ENCODE measurements at regions not wholly inside any gene's neighbourhood (a gene's known extent, or its start where the extent isn't known, plus 50 kb on each side); places are given as distances from the start of the nearest gene placed in this dataset.

DNA sequence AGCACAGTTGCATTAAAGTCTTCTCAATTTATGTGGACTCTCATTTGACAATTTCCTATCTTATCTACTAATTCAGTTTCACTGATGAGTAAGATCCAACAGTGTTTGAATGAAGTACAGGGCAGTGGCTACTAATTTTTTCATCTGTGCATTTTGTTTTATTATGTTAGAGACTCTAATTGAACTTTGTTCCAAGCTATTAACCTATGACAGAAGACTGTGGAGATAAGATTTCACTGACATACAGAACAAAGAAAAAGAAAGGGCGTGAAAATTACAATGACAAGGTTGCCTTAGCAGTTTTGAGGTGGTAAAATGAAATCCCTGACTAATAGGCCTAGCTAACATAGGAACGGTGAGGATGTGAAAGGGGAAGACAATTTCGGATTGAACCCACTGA lies 153.2 kb upstream of the SOX5 start:
- TF ChIP-seq, protein P1, sequence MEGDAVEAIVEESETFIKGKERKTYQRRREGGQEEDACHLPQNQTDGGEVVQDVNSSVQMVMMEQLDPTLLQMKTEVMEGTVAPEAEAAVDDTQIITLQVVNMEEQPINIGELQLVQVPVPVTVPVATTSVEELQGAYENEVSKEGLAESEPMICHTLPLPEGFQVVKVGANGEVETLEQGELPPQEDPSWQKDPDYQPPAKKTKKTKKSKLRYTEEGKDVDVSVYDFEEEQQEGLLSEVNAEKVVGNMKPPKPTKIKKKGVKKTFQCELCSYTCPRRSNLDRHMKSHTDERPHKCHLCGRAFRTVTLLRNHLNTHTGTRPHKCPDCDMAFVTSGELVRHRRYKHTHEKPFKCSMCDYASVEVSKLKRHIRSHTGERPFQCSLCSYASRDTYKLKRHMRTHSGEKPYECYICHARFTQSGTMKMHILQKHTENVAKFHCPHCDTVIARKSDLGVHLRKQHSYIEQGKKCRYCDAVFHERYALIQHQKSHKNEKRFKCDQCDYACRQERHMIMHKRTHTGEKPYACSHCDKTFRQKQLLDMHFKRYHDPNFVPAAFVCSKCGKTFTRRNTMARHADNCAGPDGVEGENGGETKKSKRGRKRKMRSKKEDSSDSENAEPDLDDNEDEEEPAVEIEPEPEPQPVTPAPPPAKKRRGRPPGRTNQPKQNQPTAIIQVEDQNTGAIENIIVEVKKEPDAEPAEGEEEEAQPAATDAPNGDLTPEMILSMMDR (IDR thresholded peaks at IDR 0.05; ENCODE audit: insufficient read depth, low read length) = no peak
- no peak overlapping the region for H3K4me3 ChIP-seq (ENCODE audit: low read depth, low read length)
- no peak for DNase-seq (ENCODE audit: low read depth)

DNA sequence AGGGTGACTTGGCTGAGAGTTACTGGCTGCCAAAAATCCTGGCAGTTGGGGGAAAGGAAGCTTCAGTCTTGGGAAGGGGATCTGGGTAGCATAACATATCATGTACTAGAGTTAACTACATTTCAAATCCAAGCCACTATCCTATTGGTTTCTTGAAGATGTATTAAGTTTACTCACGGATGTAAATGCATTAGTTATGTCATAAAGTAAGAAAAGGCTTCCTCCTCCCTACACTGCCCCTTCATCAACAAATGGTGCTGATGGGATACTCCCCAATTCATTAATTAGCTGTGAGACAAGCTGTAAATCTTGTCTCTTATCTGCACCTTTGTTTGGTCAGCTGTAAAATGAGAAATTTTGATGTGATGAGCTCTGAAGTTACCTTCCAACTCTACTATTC lies 150.1 kb upstream of the SOX5 start:
- H3K4me3 ChIP-seq (ENCODE audit: low read depth, low read length) = no peak overlapping the region
- TF ChIP-seq, protein P1 (IDR thresholded peaks at IDR 0.05; ENCODE audit: insufficient read depth, low read length) = no peak
- DNase-seq (ENCODE audit: low read depth) = no peak

DNA sequence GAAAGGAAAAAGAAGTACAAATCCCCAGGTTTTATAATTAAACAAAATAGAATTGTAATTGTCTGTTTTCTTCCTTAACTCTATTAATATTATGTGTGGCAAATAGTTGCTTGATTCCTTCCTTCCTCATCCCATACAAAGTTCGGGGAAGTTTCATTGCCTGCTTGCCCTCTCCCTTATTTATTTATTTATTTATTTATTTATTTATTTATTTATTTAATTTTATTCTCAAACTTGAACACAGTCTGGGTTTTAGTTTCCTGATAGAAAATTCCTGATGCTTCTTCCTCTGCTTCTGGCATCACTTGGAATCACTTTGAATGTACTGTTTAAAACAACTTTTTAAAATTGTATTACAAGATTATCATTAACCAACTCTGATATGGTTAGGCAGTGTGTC lies 145.8 kb upstream of the SOX5 start:
- H3K4me3 ChIP-seq (ENCODE audit: low read depth, low read length) = no peak overlapping the region
- no peak for DNase-seq (ENCODE audit: low read depth)
- TF ChIP-seq, protein P1 (IDR thresholded peaks at IDR 0.05; ENCODE audit: insufficient read depth, low read length) = no peak

DNA sequence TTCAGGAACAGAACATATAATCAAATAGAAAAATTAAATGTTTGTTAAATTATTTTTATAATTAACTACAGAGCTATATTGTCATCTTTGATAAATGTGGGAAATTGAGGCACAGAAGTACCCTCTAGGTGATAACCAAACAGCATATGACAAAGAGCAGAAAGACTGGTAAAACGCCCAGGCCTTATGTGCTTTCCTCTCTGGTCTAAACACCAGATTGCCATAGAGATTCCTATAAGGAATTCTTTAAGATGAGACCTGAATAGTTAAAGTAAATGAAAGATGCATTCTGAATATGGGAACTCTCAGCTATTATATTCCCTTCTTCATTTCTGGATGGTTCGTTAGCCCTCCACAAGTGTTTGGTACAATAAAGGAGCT lies 140.0 kb upstream of the SOX5 start:
- TF ChIP-seq, protein P1 (IDR thresholded peaks at IDR 0.05; ENCODE audit: insufficient read depth, low read length) = no peak
- no peak for DNase-seq (ENCODE audit: low read depth)
- no peak overlapping the region for H3K4me3 ChIP-seq (ENCODE audit: low read depth, low read length)

DNA sequence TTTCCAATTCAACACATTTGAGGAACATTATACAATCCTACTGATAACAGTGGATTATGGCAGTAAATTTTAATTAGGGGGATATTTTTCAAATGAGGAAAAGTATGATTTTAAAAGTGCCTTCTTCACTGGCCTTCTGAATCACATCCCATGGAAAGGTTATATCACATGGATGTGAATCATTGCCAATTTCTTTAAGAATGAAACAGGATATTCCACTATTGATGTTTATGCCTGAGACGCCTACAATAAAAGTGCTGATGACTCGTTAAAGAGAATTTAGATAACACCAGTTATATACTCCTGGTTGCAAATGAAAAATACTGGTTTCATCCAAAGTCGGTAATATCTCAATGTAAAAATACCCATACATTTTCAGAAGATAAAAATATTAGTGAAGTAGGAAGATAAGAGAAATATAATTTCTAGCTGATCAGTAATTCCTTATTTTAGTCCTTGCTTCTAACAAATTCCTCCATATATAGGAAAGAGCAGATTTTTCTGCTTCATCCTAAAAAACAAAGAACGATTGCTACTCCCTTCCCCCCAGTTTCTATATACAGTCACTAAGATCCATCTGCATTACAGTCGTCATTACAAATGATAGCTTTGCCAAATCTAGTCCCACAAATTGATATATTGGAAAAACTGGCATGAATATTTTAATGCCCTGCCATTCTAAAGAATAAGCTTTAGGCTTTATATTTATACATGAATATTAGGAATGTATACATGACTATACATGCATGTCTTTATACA lies 139.5 kb upstream of the SOX5 start:
- DNase-seq (ENCODE audit: low read depth) = no peak
- H3K4me3 ChIP-seq (ENCODE audit: low read depth, low read length) = no peak overlapping the region
- TF ChIP-seq, protein P1 (IDR thresholded peaks at IDR 0.05; ENCODE audit: insufficient read depth, low read length) = no peak

DNA sequence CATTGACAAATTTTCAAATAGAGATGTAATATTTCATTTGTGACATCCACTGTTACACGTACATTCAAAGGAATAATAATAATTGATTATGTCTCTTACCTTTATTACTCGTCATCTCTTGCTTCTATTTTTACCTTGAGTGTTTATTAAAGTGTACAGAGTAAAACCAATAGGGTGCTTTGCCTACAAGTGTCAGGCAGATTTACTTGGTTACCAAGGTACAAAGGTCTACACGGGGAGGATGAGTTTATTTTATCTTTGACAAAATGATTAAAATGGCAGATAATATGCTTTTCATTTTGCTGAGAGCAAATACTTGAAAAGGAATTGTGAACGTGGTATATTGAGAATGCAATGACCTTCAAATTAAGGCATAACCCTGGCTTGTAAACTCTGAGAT lies 137.8 kb upstream of the SOX5 start:
- DNase-seq (ENCODE audit: low read depth) = no peak
- TF ChIP-seq, protein P1 (IDR thresholded peaks at IDR 0.05; ENCODE audit: insufficient read depth, low read length) = no peak
- H3K4me3 ChIP-seq (ENCODE audit: low read depth, low read length) = no peak overlapping the region

DNA sequence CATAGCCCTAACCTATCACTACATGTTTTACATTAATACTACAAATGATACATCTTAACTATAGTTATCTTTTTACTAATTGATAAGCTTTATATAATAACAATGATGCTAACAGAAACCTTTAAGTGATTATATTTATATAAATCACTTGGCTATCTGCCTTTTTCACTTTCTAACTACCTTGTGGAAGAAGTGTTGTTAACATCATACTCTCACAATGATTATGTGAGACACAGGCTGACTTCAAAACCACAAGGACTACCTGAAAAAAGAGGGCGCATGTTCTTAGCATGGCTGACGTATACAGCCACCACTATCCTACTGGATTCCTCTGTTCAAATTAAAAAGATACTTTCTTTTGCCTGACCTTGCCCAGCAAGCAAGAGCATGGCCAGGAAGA lies 135.3 kb upstream of the SOX5 start:
- TF ChIP-seq, protein P1 (IDR thresholded peaks at IDR 0.05; ENCODE audit: insufficient read depth, low read length) = no peak
- no peak overlapping the region for H3K4me3 ChIP-seq (ENCODE audit: low read depth, low read length)
- DNase-seq (ENCODE audit: low read depth) = no peak

All from fibroblast of the aortic adventitia (primary cell).